ES-I3 (cell line): ENCODE measurements at regions not wholly inside any gene's neighbourhood (a gene's known extent, or its start where the extent isn't known, plus 50 kb on each side); places are given as distances from the start of the nearest gene placed in this dataset.

Experiments
- H3K36me3 ChIP-seq: 2 replicates; pipeline ENCODE4 v1.6.1; 2013; ENCODE audit warnings: mild to moderate bottlenecking, low read length, control low read depth, moderate library complexity; ENCODE audit not compliant: insufficient read depth
- H3K4me1 ChIP-seq: 2 replicates; pipeline ENCODE4 v1.6.1; 2013; ENCODE audit warnings: mild to moderate bottlenecking, control low read depth, low read length; ENCODE audit not compliant: insufficient read depth
- H3K9ac ChIP-seq: 2 replicates; pipeline ENCODE4 v1.6.1; 2013; ENCODE audit warnings: low read depth, mild to moderate bottlenecking, low read length, moderate library complexity
- H3K9me3 ChIP-seq: 2 replicates; pipeline ENCODE4 v1.6.1; 2013; ENCODE audit warnings: mild to moderate bottlenecking, low read length, moderate library complexity; ENCODE audit not compliant: control insufficient read depth, insufficient read depth

GRCh38 chr4:14539246-14539645, 463.0 kb upstream of the CPEB2 start:
- Histone ChIP-seq H3K9ac (no peak overlapping the region), H3K36me3 (no peaks in the 10 kb centered on the region), H3K9me3 (no peaks in the 10 kb centered on the region), H3K4me1 (no peaks in the 10 kb centered on the region)

GRCh38 chr4:14545163-14545562, 457.1 kb upstream of the CPEB2 start:
- H3K9me3 ChIP-seq: no peaks in the 10 kb centered on the region
- no peak overlapping the region for H3K9ac ChIP-seq
- no peaks in the 10 kb centered on the region for H3K4me1 ChIP-seq
- H3K36me3 ChIP-seq: no peaks in the 10 kb centered on the region

GRCh38 chr4:14545807-14546206, 456.5 kb upstream of the CPEB2 start:
- no peak overlapping the region for H3K9ac ChIP-seq
- H3K9me3 ChIP-seq: no peaks in the 10 kb centered on the region
- H3K4me1 ChIP-seq: no peaks in the 10 kb centered on the region
- no peaks in the 10 kb centered on the region for H3K36me3 ChIP-seq

- no peaks in the 10 kb centered on the region for H3K9me3 ChIP-seq
These were observed 450.2 kb upstream of the CPEB2 start for GRCh38 chr4:14552119-14552518.

DNA sequence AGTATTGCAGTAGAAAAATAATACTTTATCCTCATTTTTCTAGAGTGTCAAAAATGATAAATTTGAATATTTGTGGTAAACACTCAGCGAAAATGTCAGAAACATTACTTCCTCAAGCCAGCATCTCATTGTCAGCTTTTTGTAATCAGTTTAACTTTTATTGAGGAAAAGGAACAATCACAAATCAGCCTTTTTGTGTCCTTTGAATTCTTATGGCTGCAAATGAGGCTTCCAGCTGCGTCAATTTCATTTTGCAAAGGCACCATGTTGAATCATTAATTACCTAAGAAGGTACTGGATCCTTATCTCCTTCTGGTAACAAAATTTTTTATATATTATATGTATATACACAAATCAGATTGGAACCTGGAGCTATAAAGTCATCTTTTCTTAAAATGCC, 442.6 kb upstream of the CPEB2 start:
- Histone ChIP-seq H3K9ac (no peak overlapping the region), H3K9me3 (no peaks in the 10 kb centered on the region), H3K4me1 (no peaks in the 10 kb centered on the region), H3K36me3 (no peaks in the 10 kb centered on the region)

More at GRCh38 chr4:14552119-14552518, 450.2 kb upstream of the CPEB2 start:
- H3K36me3 ChIP-seq: no peaks in the 10 kb centered on the region
- H3K4me1 ChIP-seq: no peaks in the 10 kb centered on the region
- H3K9ac ChIP-seq: no peak overlapping the region

DNA sequence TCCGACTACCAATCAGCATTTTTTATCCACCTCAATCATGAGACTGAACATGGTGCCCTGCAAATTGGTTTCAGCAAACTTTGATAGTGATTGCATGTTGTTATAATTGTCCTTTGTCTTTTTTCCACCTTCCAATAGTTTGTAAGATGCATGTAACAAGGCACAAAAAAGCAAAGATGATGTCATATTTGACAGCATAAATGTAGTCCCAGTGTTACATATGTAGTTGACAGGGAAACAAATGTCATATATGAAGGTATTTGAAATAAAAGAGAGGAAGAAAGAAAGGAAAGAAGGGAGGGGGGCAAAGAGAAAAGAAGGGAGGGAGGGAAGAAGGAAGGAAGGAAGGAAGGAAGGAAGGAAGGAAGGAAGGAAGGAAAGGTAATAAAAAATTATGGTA, 441.7 kb upstream of the CPEB2 start:
- H3K4me1 ChIP-seq: no peaks in the 10 kb centered on the region
- no peaks in the 10 kb centered on the region for H3K9me3 ChIP-seq
- H3K9ac ChIP-seq: no peak overlapping the region
- no peaks in the 10 kb centered on the region for H3K36me3 ChIP-seq

GRCh38 chr4:14562901-14563300, 439.4 kb upstream of the CPEB2 start:
- Histone ChIP-seq H3K9me3 (no peaks in the 10 kb centered on the region), H3K36me3 (no peaks in the 10 kb centered on the region), H3K9ac (no peak overlapping the region), H3K4me1 (no peaks in the 10 kb centered on the region)

GRCh38 chr4:14564281-14564680, 438.0 kb upstream of the CPEB2 start:
- Histone ChIP-seq H3K4me1 (no peaks in the 10 kb centered on the region), H3K9ac (no peak overlapping the region), H3K36me3 (no peaks in the 10 kb centered on the region), H3K9me3 (no peaks in the 10 kb centered on the region)

DNA sequence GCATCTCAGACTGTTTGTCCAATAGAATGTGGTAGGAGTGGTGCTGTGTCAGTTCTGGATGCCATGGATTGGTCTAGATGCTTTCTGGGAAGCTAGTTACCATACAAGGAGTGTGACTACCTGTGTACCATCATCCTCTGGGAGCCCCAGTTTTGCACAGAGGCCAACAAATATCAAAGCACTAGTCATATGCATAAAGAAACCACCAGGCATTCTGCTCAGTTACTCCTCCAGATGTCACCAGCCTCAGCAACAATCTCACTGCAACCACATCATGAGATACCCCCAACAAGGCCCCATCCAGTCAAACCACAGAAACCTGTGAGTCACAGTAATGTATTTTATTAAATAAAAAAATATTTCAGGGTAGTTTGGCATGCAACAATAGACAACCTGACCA, 435.8 kb upstream of the CPEB2 start:
- Histone ChIP-seq H3K36me3 (no peaks in the 10 kb centered on the region), H3K9me3 (no peaks in the 10 kb centered on the region), H3K9ac (no peak overlapping the region), H3K4me1 (no peaks in the 10 kb centered on the region)

DNA sequence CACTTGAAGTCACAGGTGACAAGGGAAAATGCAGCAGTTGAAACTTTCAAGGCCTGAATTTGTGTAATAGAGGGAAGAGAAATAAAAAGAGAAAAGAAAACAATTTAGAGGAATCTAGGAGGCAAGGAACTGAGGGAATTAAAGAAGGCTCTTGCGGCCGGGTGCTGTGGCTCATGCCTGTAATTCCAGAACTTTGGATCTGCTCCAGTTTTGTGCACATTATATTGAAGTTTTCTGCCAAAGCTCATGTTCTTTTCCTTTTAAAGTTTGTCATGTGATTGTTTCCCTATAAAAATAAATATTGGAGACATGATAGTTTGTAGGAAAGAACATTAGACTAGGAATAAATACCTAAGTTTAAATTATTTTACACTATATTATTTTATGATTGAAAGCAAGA, 433.9 kb upstream of the CPEB2 start:
- Histone ChIP-seq H3K9me3 (no peaks in the 10 kb centered on the region), H3K36me3 (no peaks in the 10 kb centered on the region), H3K9ac (no peak overlapping the region), H3K4me1 (no peaks in the 10 kb centered on the region)

GRCh38 chr4:14575289-14575688, 427.0 kb upstream of the CPEB2 start:
- H3K9me3 ChIP-seq: no peaks in the 10 kb centered on the region

GRCh38 chr4:14575919-14576318, 426.4 kb upstream of the CPEB2 start:
- Histone ChIP-seq H3K9me3 (no peaks in the 10 kb centered on the region), H3K36me3 (no peaks in the 10 kb centered on the region), H3K9ac (no peak overlapping the region), H3K4me1 (no peaks in the 10 kb centered on the region)

More at GRCh38 chr4:14575289-14575688, 427.0 kb upstream of the CPEB2 start:
- Histone ChIP-seq H3K4me1 (no peaks in the 10 kb centered on the region), H3K9ac (no peak overlapping the region), H3K36me3 (no peaks in the 10 kb centered on the region)

DNA sequence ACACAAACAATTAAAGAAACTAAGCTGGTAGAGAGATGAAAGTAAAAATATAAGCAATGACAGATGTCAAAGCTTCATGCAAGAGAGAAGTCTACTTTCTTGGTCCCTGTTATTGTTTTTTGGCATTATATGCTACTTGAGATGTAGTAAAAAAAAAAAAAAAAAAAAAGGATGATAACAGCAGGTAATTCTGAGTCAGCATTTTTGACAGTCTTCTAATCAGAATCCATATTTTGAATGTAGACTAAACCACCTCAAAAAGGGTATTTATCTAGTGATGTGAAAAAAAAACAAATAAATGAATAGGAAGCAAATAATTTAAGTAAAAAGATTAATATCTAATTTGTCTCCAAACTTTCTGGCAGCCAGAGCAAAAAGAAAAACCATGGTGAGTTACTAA, 422.2 kb upstream of the CPEB2 start:
- Histone ChIP-seq H3K4me1 (no peaks in the 10 kb centered on the region), H3K9me3 (no peaks in the 10 kb centered on the region), H3K36me3 (no peaks in the 10 kb centered on the region), H3K9ac (no peak overlapping the region)

- Histone ChIP-seq H3K9me3 (no peaks in the 10 kb centered on the region), H3K9ac (no peak overlapping the region), H3K4me1 (no peaks in the 10 kb centered on the region), H3K36me3 (no peaks in the 10 kb centered on the region)
These were observed 420.5 kb upstream of the CPEB2 start for GRCh38 chr4:14581741-14582140.

DNA sequence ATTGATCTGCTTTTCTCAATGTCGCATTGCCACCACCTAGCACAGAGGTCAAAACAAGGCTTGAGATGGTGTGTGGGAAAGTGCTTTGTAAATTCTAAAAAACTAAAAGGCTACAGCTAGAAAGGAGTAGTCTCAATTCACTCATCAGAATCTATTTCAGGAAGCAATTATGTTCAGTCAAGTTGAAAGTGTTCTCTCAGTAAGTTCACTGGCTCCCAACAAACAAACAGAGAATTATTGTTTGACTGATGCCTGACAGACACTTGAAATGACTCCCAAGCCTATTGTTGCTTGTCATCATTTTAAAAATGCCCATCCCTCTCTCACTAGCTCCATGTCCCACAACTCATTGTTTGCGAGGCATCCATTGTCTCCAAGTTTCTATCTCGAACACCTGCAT, 419.6 kb upstream of the CPEB2 start:
- Histone ChIP-seq H3K4me1 (no peaks in the 10 kb centered on the region), H3K9ac (no peak overlapping the region), H3K9me3 (no peaks in the 10 kb centered on the region), H3K36me3 (no peaks in the 10 kb centered on the region)

DNA sequence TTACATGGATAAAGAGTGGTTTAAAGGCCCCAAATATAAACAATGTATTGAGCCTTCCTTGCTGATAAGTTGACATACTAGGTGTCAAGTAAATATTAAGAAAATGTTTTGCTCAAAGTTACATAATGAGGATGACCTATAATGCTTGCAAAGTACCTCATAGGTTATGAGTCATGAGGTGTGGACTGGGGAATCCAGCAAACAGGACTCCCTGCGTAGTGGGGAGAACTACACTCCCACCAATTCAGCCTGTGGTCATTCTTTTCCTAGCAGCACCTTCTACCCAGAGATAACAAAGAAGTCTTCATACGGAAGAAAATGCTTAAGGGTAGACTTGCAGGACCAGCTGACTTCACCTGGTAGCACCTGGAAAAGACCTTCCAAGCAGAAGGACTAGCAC, 418.9 kb upstream of the CPEB2 start:
- Histone ChIP-seq H3K4me1 (no peaks in the 10 kb centered on the region), H3K36me3 (no peaks in the 10 kb centered on the region), H3K9me3 (no peaks in the 10 kb centered on the region), H3K9ac (no peak overlapping the region)
